ENCODE measurements at regions not wholly inside any gene's neighbourhood (a gene's known extent, or its start where the extent isn't known, plus 50 kb on each side); places are given as distances from the start of the nearest gene placed in this dataset.

DNA sequence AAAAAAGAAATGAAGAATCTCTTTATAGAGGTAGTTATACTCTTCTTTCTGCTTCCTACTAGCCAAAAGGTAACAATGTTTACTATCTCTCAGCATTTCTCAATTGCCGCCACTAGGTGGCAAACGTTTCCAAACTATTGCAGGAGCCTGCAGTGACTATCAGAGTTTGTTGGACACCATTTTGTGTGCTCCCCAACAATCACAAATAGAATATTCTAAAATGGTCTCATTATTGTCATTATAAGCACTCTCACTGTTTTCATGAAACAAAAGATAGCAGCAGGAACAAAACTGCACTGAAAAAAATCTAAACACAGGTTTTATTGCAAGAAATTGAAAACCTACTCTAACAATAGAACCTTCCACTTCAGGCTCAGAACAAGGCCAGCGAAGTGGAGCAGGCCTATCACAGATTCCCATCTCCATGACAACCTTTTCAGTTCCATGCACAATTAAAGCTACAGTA is 83.9 kb upstream of the PLPPR4 start:
- no peak overlapping the region for H3K27ac ChIP-seq (ENCODE audit: insufficient read length, low read depth, low read length)
- H4K8ac ChIP-seq (replicated peaks; ENCODE audit: insufficient read length, low read depth, low read length): no peak overlapping the region
- peak overlapping the region; percentile 83 for H2AFZ ChIP-seq (ENCODE audit: low read length)
- Mint-ChIP-seq H3K9me3 (no peaks in the 10 kb centered on the region), H3K27me3 (ENCODE audit: low read depth) (no peaks in the 10 kb centered on the region), H3K4me1 (0 out of 4 replicates have a peak, but pooled peaks cover 0 to 2% of the 10 kb centered on the region in 2 experiments), H3K36me3 (ENCODE audit: insufficient read depth in 1 of 3, low read depth in 3 of 3) (no peaks in the 10 kb centered on the region), H3K4me3 (no peak overlapping the region), H3K27ac (peak overlapping the region in 2 of 3 experiments; percentile 76 to 95; a peak in 2 of 7 replicates)
- H3K23me2 ChIP-seq (ENCODE audit: insufficient read length, low read depth, low read length, poor library complexity, severe bottlenecking): no peaks in the 10 kb centered on the region
- H3K4me2 ChIP-seq (ENCODE audit: insufficient read depth, insufficient read length, low read length): no peak overlapping the region
- H3K79me2 ChIP-seq (ENCODE audit: insufficient read depth, low read length): no peaks in the 10 kb centered on the region
- no peak overlapping the region for H3K4ac ChIP-seq (ENCODE audit: low read depth, low read length)
- no peaks in the 10 kb centered on the region for H4K20me1 ChIP-seq (ENCODE audit: control insufficient read depth, insufficient read depth, insufficient read length)
- no peak overlapping the region for H4K91ac ChIP-seq (ENCODE audit: insufficient read length, low read depth, low read length)
- H3K79me1 ChIP-seq (ENCODE audit: insufficient read depth, low read depth, low read length, poor library complexity, severe bottlenecking): no peaks in the 10 kb centered on the region
- no peak overlapping the region for H4K5ac ChIP-seq (ENCODE audit: insufficient read length, low read depth, low read length)
- H3T11ph ChIP-seq (ENCODE audit: low read length): no peak overlapping the region
- no peak overlapping the region for H3K56ac ChIP-seq (ENCODE audit: insufficient read length, low read depth, low read length)
- no peaks in the 10 kb centered on the region for H3K27me3 ChIP-seq (ENCODE audit: insufficient read depth, low read length)
- no peak overlapping the region for H2BK15ac ChIP-seq (ENCODE audit: low read depth, low read length)
- DNase-seq: peak; percentile 71
- no peaks in the 10 kb centered on the region for H3K4me1 ChIP-seq (ENCODE audit: insufficient read depth, low read length)
- WGBS (ENCODE audit: extremely low coverage, insufficient read length, low lambda C conversion rate): no CpG with 5 or more reads among the region's 3 CpGs
- no peak overlapping the region for H3K23ac ChIP-seq (ENCODE audit: insufficient read length, low read depth, low read length)
- no peaks in the 10 kb centered on the region for H3K9me3 ChIP-seq (ENCODE audit: control insufficient read depth, low read depth, low read length)
- H3K9ac ChIP-seq (ENCODE audit: extremely low read depth, insufficient read length, low read length): no peak overlapping the region
- H3K18ac ChIP-seq (ENCODE audit: insufficient read length, low read depth, low read length): no peak overlapping the region
- H2BK5ac ChIP-seq (ENCODE audit: insufficient read length, low read length): no peak overlapping the region
- H3K14ac ChIP-seq (ENCODE audit: insufficient read depth, low read length): no peak overlapping the region
- H2BK12ac ChIP-seq (ENCODE audit: insufficient read length, low read depth, low read length): no peak overlapping the region
- no peak overlapping the region for H2BK120ac ChIP-seq (ENCODE audit: low read depth, low read length, poor library complexity, severe bottlenecking)
- TF ChIP-seq, protein P1, sequence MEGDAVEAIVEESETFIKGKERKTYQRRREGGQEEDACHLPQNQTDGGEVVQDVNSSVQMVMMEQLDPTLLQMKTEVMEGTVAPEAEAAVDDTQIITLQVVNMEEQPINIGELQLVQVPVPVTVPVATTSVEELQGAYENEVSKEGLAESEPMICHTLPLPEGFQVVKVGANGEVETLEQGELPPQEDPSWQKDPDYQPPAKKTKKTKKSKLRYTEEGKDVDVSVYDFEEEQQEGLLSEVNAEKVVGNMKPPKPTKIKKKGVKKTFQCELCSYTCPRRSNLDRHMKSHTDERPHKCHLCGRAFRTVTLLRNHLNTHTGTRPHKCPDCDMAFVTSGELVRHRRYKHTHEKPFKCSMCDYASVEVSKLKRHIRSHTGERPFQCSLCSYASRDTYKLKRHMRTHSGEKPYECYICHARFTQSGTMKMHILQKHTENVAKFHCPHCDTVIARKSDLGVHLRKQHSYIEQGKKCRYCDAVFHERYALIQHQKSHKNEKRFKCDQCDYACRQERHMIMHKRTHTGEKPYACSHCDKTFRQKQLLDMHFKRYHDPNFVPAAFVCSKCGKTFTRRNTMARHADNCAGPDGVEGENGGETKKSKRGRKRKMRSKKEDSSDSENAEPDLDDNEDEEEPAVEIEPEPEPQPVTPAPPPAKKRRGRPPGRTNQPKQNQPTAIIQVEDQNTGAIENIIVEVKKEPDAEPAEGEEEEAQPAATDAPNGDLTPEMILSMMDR (conservative IDR thresholded peaks at IDR 0.05): peak; percentile 90
- no peak overlapping the region for H2BK20ac ChIP-seq (ENCODE audit: low read depth, low read length, poor library complexity, severe bottlenecking)
- no peak overlapping the region for H2AK5ac ChIP-seq (ENCODE audit: insufficient read length, low read length)

All from H9 (cell line).